ENCODE measurements at regions not wholly inside any gene's neighbourhood (a gene's known extent, or its start where the extent isn't known, plus 50 kb on each side); places are given as distances from the start of the nearest gene placed in this dataset.
"Not testable (repeated sequence)": the region's sequence is repeated elsewhere in the genome, so short reads cannot be mapped to it uniquely, and the experiment has no call there.

DNA sequence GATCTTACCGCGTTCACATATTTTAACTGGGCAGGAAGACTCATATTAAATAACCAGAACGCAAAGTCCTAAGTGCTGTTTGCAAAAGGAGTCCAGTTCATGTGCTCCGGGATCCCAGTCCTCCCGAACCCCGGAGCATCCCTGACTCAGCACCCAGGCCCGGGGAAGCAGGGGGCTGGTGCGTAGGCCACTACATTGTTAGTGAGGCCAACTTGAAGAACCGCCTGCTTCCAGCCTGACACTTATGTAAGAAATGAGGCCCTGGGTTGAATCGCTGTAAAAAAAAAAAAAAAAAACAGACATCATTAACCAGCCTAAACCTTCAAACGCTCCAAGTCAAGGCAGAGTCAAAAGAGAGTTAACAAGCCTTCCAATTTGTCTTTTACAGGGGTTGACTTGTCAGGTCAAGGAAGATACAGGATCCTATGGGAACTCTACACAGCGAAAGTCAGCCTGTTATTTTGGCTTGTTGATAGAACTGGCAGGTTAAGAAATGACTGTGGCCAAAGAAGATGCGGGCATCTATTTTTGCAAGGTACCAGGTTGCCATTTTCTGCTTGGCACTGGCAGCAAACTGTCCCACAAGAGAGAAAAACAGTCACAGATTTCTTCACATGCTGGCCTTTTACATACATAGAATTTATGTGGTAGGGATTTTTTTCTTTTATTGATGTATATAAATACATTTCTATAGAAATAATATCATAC is 93.3 kb downstream of the ACTL7B start:
- DNase-seq: no peak

- DNase-seq: peak; percentile 20
Observed at GRCh38 chr9:108761655-108762347, 94.0 kb downstream of the ACTL7B start.

- no peak for DNase-seq
Observed at GRCh38 chr9:108760841-108761240, 94.9 kb downstream of the ACTL7B start.

DNA sequence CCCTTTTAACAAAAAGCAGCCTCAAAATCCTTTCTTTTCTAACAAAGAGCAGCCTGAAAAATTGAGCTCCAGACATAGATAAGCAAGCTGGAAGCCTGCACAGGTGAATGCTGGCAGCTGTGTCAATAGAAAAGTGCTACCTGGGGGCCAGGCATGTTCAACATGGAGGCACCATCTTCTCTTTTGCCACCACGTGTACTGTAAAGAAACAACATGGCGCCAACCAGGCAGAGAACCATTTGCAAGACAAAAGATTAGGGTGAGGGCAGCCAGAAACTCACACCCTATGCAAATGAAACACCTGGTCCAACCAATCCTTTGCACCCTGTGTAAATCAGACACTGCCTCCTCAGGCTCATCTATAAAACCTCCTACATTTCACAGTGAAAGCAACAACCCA is 96.0 kb downstream of the ACTL7B start:
- no peak for DNase-seq

DNA sequence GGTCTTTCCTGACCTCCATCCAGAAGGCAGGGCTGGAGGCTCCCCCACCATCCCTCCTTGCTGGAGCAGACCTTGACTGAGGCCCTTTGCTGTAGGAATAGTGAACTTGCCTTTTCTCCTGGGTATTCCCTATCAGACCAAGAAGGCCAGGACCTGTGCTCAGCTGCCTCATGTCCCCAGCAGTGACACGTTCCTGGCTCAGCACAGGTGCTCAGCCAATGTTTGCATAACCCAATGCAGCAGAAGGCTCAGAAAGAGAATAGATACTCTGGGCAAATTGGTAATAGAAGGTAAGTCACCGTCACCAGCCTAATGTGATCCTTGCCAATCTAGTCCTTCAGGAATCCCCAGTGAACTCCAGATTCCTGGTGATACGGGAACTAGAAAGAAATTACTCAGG is 96.4 kb downstream of the ACTL7B start:
- DNase-seq: no peak

DNA sequence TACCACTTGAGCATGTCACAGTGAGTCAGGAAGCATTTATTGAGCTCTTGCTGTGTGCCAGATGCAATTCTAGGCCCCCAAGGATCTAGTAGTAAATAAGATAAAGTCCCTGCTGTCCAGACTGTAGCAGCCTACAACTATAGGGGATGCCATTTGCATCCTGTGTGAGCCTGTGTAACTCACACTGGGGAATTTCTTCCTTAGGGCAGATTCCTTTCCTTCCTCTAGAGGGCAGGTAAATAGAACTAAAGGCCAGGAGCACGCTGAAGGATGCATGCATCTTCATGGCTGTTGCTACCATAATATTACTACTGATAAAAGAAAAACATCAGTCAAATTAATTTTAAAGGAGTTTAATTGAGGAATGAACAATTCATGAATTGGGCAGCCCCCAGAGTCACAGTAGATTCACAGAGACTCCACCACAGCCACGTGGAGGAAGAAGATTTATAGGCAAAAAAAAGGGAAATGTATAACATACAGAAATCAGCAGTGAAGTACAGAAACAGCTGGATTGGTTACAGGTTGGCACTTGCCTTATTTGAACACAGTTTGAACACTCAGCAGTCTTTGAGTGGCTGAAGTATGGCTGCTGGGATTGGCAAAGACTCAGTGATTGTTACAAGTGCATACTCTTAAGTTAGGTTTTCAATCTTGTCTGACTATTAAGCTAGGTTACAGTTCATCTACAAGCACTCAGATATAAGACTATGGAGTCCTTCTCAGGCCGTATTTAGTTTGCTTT is 98.9 kb downstream of the ACTL7B start:
- no peak for DNase-seq

DNA sequence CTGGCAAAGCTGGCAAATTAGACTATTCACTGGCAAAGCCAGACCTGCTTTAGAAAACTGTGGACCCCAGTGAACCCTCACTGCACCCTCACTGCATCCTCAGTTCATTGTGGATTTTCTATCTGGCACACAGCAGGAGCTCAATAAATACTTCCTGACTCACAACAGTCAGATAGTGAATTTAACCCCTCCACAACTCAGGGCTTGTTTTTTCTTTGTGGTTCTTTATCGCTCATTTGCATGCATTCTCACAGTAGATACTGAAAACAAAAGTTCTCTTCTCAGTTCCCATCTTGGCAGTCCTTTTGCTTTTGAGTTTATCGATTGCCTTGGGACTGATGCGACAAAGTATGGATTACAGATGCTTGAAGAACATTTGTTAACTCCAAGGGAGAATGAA is 99.8 kb downstream of the ACTL7B start:
- no peak for DNase-seq

DNA sequence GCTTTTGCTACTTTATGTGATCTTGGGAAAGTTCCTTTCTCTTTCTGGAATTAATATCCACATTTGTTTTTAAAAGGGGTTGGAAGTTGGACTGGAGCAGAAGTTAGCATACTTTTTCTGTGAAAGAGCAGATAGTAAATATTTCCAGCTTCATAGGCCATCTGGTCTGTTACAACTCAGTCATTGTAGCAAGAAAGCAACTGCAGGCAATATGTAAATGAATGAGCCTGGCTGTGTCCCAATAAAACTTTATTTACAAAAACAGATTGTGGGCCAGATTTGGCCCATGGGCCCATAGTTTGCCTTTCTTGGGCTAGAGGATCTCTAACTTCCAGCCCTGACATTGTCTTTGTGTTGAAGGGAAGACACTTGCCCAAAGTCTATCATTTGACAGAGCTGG is 104.4 kb downstream of the ACTL7B start:
- DNase-seq: no peak

- no peak for DNase-seq
Observed at GRCh38 chr9:108750661-108751215, 105.0 kb downstream of the ACTL7B start.

GRCh38 chr9:108748776-108749175 is 107.0 kb downstream of the ACTL7B start:
- DNase-seq: no peak

DNA sequence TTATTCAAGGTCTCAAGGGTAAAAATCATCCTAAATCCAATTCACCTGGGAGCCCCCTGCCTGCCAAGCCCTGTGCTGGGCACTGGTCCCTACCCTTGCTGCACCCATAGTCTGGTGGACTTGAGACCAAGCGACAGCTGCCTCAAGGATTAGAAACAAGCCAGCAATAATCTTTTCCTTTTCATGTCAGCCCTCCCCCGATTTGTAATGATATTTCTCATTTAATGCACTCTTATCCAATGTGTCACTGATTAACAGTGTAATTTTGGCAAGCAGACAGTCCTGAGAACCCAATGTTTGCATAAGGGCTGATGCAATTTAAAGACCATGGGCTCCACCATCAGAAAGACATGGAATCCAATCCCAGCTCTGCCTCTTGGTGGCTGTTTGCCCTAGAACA is 108.9 kb downstream of the ACTL7B start:
- DNase-seq: no peak

GRCh38 chr9:108746001-108746400 is 109.8 kb downstream of the ACTL7B start:
- DNase-seq: no peak

DNA sequence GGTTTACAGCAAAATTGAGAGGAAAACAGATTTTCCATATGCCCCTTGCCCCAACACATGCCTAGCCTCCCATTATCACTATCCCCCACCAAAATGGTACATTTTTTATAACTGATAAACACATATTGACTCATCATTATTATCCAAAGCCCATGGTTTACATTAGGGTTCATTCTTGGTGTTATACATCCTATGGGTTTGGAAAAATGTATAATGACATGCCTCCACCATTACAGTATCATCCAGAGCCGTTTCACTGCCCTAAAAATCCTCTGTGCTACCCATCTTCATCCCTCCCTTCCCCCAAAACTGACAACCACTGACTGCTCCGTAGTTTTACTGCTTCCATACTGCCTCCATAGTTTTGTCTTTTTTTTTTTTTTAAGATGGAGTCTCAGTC is 111.1 kb downstream of the ACTL7B start:
- DNase-seq: no peak

GRCh38 chr9:108743901-108744371 is 111.8 kb downstream of the ACTL7B start:
- DNase-seq: no peak

- DNase-seq: no peak
Observed at GRCh38 chr9:108743416-108743815, 112.4 kb downstream of the ACTL7B start.

DNA sequence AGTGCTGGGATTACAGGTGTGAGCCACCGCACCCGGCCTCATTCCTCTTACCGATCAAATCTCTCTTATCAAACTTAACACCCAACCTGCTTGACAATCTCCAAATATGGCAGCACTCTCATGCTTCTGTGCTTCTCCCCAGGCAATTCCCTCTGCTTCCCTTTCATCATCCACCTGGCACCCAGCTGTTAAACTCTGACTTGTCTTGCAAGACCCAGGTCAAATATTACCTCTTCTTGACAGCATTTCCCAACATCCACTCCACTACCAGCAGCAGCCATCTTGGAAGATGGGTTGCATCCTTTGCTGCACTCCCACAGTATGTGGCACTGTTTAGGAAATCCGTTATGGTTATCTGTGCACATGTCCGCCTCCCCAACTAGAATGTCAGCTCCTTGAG is 113.6 kb downstream of the ACTL7B start:
- no peak for DNase-seq

DNA sequence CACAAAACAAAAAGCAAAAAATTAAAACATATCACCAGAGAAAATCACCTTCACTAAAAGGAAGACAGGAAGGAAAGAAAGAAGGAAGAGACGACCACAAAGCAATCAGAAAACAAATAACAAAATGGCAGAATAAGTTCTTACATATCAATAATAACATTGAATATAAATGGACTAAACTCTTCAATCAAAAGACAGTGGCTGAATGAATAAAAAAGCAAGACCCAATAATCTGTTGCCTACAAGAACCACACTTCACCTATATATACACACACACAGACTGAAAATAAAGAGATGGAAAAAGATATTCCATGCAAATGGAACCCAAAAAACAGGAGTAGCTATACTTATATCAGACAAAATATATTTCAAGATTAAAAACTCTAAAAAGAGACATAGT is 124.5 kb downstream of the ACTL7B start:
- not testable (repeated sequence) for DNase-seq

- DNase-seq: no peak
Observed at GRCh38 chr9:108727580-108728111, 128.1 kb downstream of the ACTL7B start.

DNA sequence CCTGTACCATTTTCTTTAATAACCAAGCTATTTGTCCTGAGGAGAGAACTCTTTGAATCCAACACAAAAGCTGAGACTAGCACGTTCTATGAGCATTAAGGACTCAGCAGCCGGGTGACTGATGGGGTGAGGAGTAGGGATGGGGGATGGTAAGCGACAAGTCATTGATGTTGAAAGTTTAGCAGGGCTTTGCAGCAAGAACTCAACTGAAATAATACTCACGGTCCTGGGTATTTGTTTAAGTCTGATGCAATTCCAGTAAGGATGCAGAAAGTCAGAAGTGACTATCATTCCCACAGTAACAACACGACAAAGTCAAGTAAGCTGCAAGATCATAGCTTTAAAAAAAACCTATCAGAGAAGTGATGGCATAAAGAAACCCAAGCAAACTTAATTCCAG is 131.1 kb downstream of the ACTL7B start:
- no peak for DNase-seq

DNA sequence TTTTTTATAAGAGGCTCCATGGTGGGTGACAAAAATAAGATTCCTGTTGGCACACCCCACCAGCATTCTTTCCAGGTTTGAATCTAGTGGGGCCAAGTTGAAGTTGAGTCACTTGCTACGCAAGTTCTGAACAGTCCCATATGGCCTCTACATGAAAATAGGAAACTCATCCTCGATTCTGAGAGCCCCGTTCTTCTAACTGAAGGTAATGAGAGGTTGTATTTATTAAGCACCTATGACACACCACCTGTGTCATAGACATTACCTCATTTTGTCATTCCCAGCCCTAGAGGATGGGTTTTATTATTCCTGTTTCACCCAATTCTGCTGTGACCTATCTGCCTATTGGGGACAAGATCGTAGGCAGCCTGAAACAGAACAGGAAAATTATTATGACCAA is 131.7 kb downstream of the ACTL7B start:
- DNase-seq: no peak

GRCh38 chr9:108722396-108722795 is 133.4 kb downstream of the ACTL7B start:
- no peak for DNase-seq

GRCh38 chr9:108720191-108720642 is 135.6 kb downstream of the ACTL7B start:
- DNase-seq: no peak

DNA sequence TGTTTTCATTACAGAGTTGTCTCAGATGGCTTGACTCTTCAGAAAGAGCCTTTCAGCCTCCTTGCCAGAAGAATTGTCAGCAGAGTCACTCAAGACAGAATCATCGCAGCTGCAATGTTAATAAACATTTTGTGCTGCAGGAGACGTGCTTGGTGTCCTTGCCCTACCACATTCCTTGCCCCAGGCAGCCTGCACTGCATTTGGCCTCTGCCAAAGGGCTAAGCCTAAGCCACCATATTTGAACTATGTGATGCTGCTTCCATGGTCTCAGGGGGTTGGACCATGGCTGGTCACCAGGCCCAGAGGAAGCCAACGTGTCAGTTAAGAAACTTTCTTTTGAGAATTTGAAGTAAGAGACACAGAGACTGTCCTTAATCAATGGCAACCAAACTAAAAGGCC is 145.4 kb downstream of the ACTL7B start:
- no peak for DNase-seq

All from CD4-positive, alpha-beta T cell treated with Interleukin-4 for 4 hours (primary cell).